Lower lobe of right lung (tissue), 2 donors: ENCODE measurements at regions not wholly inside any gene's neighbourhood (a gene's known extent, or its start where the extent isn't known, plus 50 kb on each side); places are given as distances from the start of the nearest gene placed in this dataset.

Experiments used
- ATAC-seq, 2 donors: fragments of 200-7000 bp; cut with Tn5 transposase; one replicate each; pipeline ENCODE4 v1.9.1; 2020 to 2022; ENCODE audit warnings: mild to moderate bottlenecking in 2 of 2, moderate library complexity in 2 of 2
- DNase-seq: peaks from one replicate; pipeline ENCODE4 v3.0.0-alpha.2; 2020
- H3K27ac ChIP-seq: fragments of 200-600 bp; one replicate; pipeline ENCODE4 v1.8.0; 2022
- H3K27me3 ChIP-seq: fragments of 200-600 bp; one replicate; pipeline ENCODE4 v1.8.0; 2022; ENCODE audit warnings: low read depth
- H3K36me3 ChIP-seq: fragments of 200-600 bp; one replicate; pipeline ENCODE4 v1.8.0; 2022; ENCODE audit warnings: mild to moderate bottlenecking
- H3K4me1 ChIP-seq: fragments of 200-600 bp; one replicate; pipeline ENCODE4 v1.8.0; 2022
- H3K4me3 ChIP-seq: fragments of 200-600 bp; one replicate; pipeline ENCODE4 v1.8.0; 2022; ENCODE audit warnings: mild to moderate bottlenecking
- H3K9me3 ChIP-seq: fragments of 200-600 bp; one replicate; pipeline ENCODE4 v1.8.0; 2022
- CTCF ChIP-seq: fragments of 200-600 bp; IDR thresholded peaks from one replicate; pipeline ENCODE4 v1.8.0; 2022; ENCODE audit warnings: antibody characterized with exemption, mild to moderate bottlenecking
- intact Hi-C: fragments of 100-400 bp; cut with DNase I; formaldehyde crosslinking; loops from one replicate; pipeline ENCODE4 v1.11.0; 2022
- donor health status: DM: no; HTN: yes; CAD: no; lungs with severe emphysema.

GRCh38 chr13:80451641-80452040 is 110.7 kb upstream of the SPRY2 start:
- intact Hi-C loops: no loop called here
- TF ChIP-seq CTCF: no peak
- DNase-seq (no peak), ATAC-seq (no peak)
- H3K9me3 ChIP-seq: no peaks in the 10 kb centered on the region
- no peaks in the 10 kb centered on the region for H3K4me1 ChIP-seq
- no peak overlapping the region for H3K4me3 ChIP-seq
- H3K36me3 ChIP-seq: no peaks in the 10 kb centered on the region
- H3K27me3 ChIP-seq: no peaks in the 10 kb centered on the region
- H3K27ac ChIP-seq: no peak overlapping the region

- Histone ChIP-seq H3K27ac (no peak overlapping the region), H3K4me3 (no peak overlapping the region), H3K27me3 (no peaks in the 10 kb centered on the region), H3K36me3 (no peaks in the 10 kb centered on the region), H3K9me3 (no peaks in the 10 kb centered on the region), H3K4me1 (no peaks in the 10 kb centered on the region)
- DNase-seq: no peak
- ATAC-seq: no peak
- intact Hi-C loops: no loop called here
- no peak for TF ChIP-seq CTCF
Observed at GRCh38 chr13:80450386-80450785, 109.5 kb upstream of the SPRY2 start.

GRCh38 chr13:80448725-80449124 is 107.8 kb upstream of the SPRY2 start:
- no peak for TF ChIP-seq CTCF
- ATAC-seq (no peak), DNase-seq (no peak)
- Histone ChIP-seq H3K27me3 (no peaks in the 10 kb centered on the region), H3K36me3 (no peaks in the 10 kb centered on the region), H3K4me3 (no peak overlapping the region), H3K4me1 (peaks cover 12% of the 10 kb centered on the region), H3K27ac (no peak overlapping the region), H3K9me3 (no peaks in the 10 kb centered on the region)
- intact Hi-C loops: no loop called here

GRCh38 chr13:80447747-80448146 is 106.8 kb upstream of the SPRY2 start:
- intact Hi-C loops: no loop called here
- H3K36me3 ChIP-seq: no peaks in the 10 kb centered on the region
- no peak for ATAC-seq
- no peaks in the 10 kb centered on the region for H3K9me3 ChIP-seq
- H3K27ac ChIP-seq: no peak overlapping the region
- peaks cover 12% of the 10 kb centered on the region for H3K4me1 ChIP-seq
- no peak for DNase-seq
- no peak for TF ChIP-seq CTCF
- no peaks in the 10 kb centered on the region for H3K27me3 ChIP-seq
- no peak overlapping the region for H3K4me3 ChIP-seq

- no peak for DNase-seq
- Histone ChIP-seq H3K4me1 (peaks cover 12% of the 10 kb centered on the region), H3K27ac (no peak overlapping the region), H3K9me3 (no peaks in the 10 kb centered on the region), H3K36me3 (no peaks in the 10 kb centered on the region), H3K4me3 (no peak overlapping the region), H3K27me3 (no peaks in the 10 kb centered on the region)
- TF ChIP-seq CTCF: no peak
- intact Hi-C loops: no loop called here
- peak; percentile 79 to 80 for ATAC-seq
Observed at GRCh38 chr13:80444240-80445015, 103.5 kb upstream of the SPRY2 start.
